ENCODE measurements at regions not wholly inside any gene's neighbourhood (a gene's known extent, or its start where the extent isn't known, plus 50 kb on each side); places are given as distances from the start of the nearest gene placed in this dataset.

DNA sequence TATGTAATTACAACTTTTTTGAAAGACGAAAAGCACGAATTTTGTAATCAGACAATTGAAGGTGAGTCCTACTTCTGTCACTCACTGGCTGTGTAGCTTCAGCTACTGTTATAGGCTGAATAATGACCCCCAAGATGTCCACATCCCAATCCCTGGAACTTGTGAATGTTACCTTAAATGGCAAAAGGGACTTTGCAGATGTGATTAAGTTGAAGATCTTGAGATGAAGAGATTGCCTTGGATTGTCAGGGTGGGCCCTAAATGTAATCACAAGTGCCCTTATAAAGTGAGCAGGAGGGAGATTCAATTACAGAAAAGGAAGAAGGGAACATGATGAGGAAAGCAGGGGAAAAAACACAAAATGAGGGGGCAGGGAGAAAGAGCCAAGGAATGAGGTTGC is 326.2 kb upstream of the MSX2 start:
- Histone ChIP-seq H3K9me3 (no peaks in the 10 kb centered on the region), H3K36me3 (no peaks in the 10 kb centered on the region), H3K27ac (no peak overlapping the region), H3K4me3 (no peak overlapping the region), H3K4me1 (ENCODE audit: insufficient read depth) (no peaks in the 10 kb centered on the region), H3K27me3 (no peaks in the 10 kb centered on the region)
- WGBS, 3 donors: 68 to 82% (median 78%) methylated on average over 2 of the region's 2 CpGs
- TF ChIP-seq EP300 (IDR thresholded peaks at IDR 0.05) (no peak), POLR2A (IDR thresholded peaks at IDR 0.05) (no peak), CTCF (IDR thresholded peaks at IDR 0.05) (no peak)
- intact Hi-C loops (cut with DNase I): no loop called here
- no peak for DNase-seq

DNA sequence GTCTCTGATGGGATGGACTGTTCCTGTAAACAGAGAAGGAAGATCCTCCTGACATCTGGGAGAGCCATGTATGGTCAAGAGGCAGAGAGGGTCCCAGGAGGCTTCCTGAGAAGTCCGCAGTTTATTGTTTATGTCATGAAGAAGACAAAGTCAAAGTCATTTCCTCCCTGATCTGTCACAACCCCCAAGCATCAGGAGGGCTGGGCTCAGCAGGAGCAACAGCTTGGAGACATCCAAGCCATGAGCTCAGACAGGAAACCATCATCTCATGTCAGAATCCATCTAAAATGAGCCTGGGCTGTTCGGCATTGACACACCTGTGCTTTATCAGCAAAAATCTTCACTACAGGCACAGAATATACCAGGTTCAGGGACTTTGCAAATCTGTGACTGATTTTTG is 325.0 kb upstream of the MSX2 start:
- Histone ChIP-seq H3K4me1 (ENCODE audit: insufficient read depth) (no peaks in the 10 kb centered on the region), H3K27me3 (no peaks in the 10 kb centered on the region), H3K27ac (no peak overlapping the region), H3K36me3 (no peaks in the 10 kb centered on the region), H3K9me3 (no peaks in the 10 kb centered on the region), H3K4me3 (no peak overlapping the region)
- WGBS, 3 donors: 33 to 51% (median 40%) methylated on average over 2 of the region's 2 CpGs
- no peak for DNase-seq
- intact Hi-C loops (cut with DNase I): no loop called here
- TF ChIP-seq POLR2A (IDR thresholded peaks at IDR 0.05) (no peak), CTCF (IDR thresholded peaks at IDR 0.05) (no peak), EP300 (IDR thresholded peaks at IDR 0.05) (no peak)

- Histone ChIP-seq H3K27me3 (no peaks in the 10 kb centered on the region), H3K4me3 (no peak overlapping the region), H3K4me1 (ENCODE audit: insufficient read depth) (no peaks in the 10 kb centered on the region), H3K36me3 (no peaks in the 10 kb centered on the region), H3K27ac (no peak overlapping the region), H3K9me3 (no peaks in the 10 kb centered on the region)
- DNase-seq: no peak
- TF ChIP-seq CTCF (IDR thresholded peaks at IDR 0.05) (no peak), POLR2A (IDR thresholded peaks at IDR 0.05) (no peak), EP300 (IDR thresholded peaks at IDR 0.05) (no peak)
- 29 to 49% (median 47%) methylated on average over 3 of the region's 3 CpGs for WGBS, 3 donors
- intact Hi-C loops (cut with DNase I): no loop called here
Observed at GRCh38 chr5:174400461-174400860, 323.9 kb upstream of the MSX2 start.

DNA sequence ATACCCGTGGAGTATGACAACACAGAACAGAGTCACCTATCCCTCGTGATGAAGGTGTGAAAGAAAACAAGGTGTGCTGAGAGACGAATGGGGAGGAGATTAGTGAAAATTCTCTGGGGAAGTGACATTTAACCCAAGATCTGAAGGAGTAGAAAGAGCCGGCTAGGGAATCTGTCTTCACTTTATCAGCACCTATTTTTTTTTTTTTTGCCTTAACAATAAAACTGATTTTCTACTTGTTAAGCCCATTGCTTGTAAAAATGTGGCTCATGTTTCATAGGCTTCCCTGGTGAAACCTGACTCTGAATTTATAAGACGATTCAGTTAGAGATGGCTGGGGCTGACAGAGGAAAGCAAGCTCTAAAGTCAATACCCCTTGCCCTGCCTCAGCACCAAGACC is 322.6 kb upstream of the MSX2 start:
- Histone ChIP-seq H3K27ac (no peak overlapping the region), H3K9me3 (no peaks in the 10 kb centered on the region), H3K36me3 (no peaks in the 10 kb centered on the region), H3K27me3 (no peaks in the 10 kb centered on the region), H3K4me1 (ENCODE audit: insufficient read depth) (no peaks in the 10 kb centered on the region), H3K4me3 (no peak overlapping the region)
- TF ChIP-seq EP300 (IDR thresholded peaks at IDR 0.05) (no peak), CTCF (IDR thresholded peaks at IDR 0.05) (no peak), POLR2A (IDR thresholded peaks at IDR 0.05) (no peak)
- WGBS, 3 donors: 15 to 29% (median 18%) methylated on average over 5 of the region's 5 CpGs
- intact Hi-C loops (cut with DNase I): no loop called here
- DNase-seq: no peak
